GM18511 (cell line): ENCODE measurements at regions not wholly inside any gene's neighbourhood (a gene's known extent, or its start where the extent isn't known, plus 50 kb on each side); places are given as distances from the start of the nearest gene placed in this dataset.

Experiments used
- ATAC-seq: cut with Tn5 transposase; IDR thresholded peaks from one replicate; pipeline ENCODE4 v1.9.1; 2021; ENCODE audit warnings: mild to moderate bottlenecking, moderate library complexity; ENCODE audit not compliant: unreplicated experiment

GRCh38 chr2:39534095-39534711 lies 97.1 kb upstream of the MAP4K3 start:
- no peak for ATAC-seq

- ATAC-seq: no peak
These were observed 98.6 kb upstream of the MAP4K3 start for GRCh38 chr2:39535636-39536185.

- no peak for ATAC-seq
These were observed 100.1 kb upstream of the MAP4K3 start for GRCh38 chr2:39537150-39537549.

DNA sequence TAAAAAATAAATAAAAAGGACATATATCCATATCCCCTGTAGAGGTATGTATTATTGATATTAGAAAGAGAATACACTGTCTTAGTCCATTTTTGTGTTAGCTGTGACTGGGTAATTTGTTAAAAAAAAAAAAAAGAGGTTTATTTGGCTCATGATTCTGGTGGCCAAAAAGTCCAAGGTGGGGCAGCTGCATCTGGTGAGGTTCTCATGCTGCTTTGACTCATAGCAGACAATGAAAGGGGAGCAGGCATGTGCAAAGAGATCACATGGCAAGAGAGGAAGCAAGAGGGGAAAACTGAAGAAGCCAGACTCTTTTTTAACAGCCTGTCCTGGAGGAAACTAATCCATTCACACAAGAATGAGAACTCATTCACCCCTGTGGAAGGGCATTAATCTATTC lies 101.6 kb upstream of the MAP4K3 start:
- ATAC-seq: no peak

DNA sequence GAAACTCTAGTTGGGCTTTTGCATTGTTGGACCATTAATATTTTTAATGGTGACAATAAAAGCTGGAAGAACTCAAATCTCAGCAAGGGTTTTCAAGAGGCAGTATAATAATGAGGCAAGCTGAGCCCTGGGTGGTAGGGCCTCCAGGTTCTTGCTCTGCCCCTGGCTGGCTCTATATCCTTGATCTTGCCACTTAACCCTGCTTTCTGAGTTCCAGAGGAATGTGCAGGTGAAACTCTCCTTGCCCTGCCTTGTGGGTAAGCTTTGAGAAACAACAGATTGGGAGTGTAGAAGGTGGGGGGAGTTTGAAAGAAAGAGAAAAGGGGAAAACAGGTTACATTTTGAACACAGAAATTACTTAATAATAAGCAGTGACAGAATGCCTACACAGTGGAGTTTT lies 103.3 kb upstream of the MAP4K3 start:
- ATAC-seq: no peak

DNA sequence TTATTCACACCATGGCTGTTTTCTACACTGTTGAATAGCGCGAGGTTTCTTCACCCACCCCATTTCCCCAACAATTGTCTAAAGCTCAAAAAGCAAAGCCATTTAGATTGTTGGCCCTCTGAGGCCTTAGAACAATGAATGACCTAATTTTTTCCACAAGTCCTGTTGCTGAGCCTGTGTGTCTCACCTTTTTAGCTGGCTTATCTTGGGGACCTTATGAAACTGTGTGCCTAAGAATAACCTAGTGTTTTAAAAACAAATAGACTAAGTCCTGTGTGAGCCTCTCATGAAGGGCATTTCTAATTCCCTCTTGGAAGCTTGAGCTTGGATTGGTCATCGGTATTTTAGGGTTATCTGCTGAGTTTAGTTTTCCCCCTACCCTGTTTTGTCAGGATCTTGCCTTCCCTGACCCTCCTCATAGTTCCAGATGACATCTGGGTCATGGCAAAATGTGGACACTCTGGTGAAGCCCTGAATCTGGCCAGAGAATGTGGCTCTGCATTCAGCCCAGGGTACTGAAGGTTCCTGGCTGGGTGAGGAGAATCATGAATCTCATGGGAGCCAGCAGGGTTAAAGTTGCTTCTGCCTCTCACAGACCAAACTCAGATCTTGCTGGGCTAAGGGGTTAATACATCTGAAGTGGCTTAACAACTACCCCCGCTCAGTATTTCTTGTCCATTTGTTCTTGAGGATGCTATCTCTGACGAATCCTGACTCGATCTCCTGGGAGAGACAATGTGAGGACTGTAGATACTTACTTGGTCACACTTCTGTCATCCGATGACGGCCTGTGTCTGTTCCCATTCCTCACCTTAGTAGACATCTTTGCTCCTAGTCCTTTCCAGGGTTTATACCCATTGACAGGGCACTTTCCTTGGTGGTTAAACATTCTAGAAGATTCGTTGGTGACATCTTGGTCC lies 104.2 kb upstream of the MAP4K3 start:
- ATAC-seq: peak; percentile 69

DNA sequence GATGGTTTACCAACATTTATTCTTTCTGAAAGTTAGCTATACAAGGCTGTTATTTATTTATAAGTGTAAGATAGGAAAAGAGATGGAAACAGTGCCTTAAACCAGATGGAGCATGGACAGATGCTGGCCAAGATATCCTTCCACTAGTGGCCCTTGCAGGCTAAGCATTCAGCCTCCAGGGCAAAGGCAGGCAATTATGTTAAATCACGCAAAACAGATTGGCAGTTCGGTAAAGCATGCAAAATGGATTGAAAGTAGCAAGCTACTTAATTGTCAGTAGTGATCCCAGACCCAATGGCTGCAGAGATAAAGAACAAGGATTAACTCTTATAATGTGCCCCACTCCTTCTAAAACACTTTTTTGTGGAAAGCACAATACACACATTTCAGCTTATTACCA lies 105.4 kb upstream of the MAP4K3 start:
- ATAC-seq: no peak

- no peak for ATAC-seq
These were observed 108.9 kb upstream of the MAP4K3 start for GRCh38 chr2:39545957-39546356.

- no peak for ATAC-seq
These were observed 109.3 kb upstream of the MAP4K3 start for GRCh38 chr2:39546409-39546808.

GRCh38 chr2:39546937-39547336 lies 109.9 kb upstream of the MAP4K3 start:
- ATAC-seq: no peak

DNA sequence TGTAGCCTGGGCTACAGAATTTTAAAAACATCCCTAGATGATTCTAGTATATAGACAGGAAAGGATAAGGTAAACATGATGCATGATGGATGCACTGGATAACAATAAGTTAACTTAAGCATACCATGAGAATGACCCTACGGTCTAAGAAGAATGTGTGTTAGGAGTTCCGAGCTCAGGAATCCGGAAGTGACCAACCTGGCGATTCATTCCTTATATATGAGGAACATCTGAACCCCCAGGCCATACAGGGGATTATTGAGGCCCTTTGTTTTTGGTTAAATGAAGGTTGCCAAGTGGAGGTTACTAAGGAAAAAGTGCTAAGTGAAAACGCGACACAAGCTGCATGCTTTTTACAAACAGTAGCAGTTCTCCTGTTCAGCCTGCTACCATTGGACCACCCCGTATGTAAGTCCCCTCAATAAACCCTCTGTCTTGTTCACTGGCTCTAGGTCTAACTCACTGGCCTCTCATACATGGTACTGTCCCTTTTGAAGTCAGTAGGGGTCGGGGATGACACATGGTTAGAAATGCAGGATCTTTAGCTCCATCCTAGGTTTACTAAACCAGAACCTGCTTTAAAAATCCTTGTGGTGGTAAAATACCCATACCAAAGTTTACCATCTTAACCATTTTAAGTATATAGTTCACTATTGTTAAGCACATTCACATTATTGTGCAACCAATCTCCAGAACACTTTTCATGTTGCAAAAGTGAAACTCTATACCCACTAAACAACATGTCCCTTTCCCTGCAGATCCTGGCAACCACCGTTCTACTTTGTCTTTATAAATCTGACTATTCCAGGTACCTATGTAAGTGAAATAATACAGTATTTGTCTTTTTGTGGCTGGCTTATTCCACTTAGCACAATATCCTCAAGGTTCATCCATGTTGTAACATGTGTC lies 111.0 kb upstream of the MAP4K3 start:
- ATAC-seq: no peak

DNA sequence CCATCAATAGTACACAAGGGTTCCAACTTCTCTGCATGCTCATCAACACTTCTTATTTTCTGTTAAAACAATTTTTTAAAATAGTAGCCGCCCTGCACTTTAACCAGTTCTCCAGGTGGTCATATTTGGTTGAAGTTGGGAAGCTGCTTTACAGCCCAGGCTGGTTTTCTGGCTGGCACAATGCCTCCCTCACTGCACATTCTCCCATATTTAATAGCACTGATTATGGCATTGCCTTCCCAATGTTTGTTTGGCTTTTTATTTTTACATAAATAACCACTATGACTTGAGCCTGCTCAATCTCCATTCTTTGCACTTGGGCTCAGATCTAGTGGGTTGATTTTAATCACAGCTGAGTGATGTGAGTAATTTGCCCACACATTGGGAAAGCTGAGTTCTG lies 111.9 kb upstream of the MAP4K3 start:
- no peak for ATAC-seq

DNA sequence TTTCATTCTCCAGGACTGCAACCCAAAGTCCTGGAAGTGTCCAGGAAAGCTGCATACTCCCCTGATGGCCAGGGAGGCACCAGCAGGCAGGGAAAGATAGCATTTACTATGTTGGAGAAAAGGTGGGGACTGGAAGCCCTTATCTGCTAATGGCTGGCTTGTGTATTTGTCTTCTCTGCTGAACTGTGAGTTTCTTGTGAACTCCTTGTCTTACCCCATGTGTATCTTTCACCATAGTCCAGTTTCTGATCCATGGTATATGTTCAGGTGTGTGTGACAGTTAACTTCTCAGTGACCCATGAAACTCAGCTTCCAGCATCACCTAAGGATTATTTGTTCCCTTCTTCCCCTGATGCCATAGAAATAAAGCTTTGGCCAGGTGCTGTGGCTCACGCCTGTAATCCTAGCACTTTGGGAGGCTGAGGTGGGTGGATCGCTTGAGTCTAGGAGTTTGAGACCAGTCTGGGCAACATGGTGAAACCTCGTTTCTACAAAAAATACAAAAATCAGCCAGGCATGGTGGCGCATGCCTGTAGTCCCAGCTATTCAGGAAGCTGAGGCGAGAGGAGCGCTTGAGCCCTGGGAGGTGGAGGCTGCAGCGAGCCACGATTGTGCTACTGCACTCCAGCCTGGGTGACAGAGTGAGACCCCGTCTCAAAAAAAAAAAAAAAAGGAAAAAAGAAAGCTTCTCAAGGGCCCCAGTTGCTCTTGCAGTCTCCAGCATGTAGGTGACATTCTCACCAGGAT lies 112.8 kb upstream of the MAP4K3 start:
- no peak for ATAC-seq

- no peak for ATAC-seq
These were observed 113.7 kb upstream of the MAP4K3 start for GRCh38 chr2:39550701-39551285.

- ATAC-seq: no peak
These were observed 106.8 kb upstream of the TMEM178A start for GRCh38 chr2:39558906-39559305.

GRCh38 chr2:39563572-39563971 lies 102.1 kb upstream of the TMEM178A start:
- ATAC-seq: no peak

- ATAC-seq: no peak
These were observed 98.2 kb upstream of the TMEM178A start for GRCh38 chr2:39567507-39567906.

DNA sequence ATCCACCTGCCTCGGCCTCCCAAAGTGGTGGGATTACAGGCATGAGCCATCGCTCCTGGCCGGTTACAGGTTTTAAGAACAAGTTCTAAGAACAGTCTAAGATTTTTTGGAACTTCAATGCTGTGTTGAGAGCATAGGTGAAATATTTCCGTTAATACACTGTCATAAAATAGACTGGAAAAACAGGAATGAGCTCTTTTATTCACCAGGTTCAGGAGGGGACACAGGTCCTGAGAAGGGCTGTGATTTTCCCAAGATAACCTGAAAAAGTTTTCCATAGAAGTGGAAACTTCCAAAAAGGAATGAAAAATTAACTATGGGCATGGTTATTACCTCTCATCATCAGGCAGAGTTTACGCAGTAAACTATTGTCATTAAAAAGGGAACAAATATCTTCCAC lies 97.6 kb upstream of the TMEM178A start:
- ATAC-seq: no peak

DNA sequence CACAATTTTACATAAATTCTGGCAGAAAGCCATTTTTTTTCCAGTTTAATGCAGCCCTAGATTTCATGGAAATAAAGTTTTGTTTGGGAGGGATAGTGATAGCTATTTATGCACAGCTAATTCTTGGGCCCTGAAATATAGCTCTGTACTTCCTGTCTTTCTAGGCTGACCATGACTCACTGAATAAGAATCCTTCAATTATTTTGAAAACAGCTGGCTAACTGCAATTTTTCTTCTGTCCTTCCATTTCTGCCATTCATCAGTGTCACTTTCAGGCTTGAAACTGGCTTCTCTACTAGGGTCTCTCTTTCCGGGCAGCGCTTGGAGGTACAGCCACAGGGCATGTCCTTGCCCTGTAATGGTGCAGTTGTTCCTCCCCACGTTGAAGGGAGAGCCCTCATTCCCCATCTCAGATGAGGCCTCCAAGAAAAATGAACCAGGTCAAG lies 97.1 kb upstream of the TMEM178A start:
- ATAC-seq: no peak

GRCh38 chr2:39570130-39570555 lies 95.6 kb upstream of the TMEM178A start:
- no peak for ATAC-seq
